GM23248 (cell line): ENCODE measurements at regions not wholly inside any gene's neighbourhood (a gene's known extent, or its start where the extent isn't known, plus 50 kb on each side); places are given as distances from the start of the nearest gene placed in this dataset.

Experiments used
- EZH2 ChIP-seq: fragments of 200-600 bp; sonication (generic); IDR thresholded peaks from 2 replicates; pipeline ENCODE4 v1.6.1; 2018; ENCODE audit warnings: antibody characterized with exemption, mild to moderate bottlenecking; ENCODE audit not compliant: insufficient read depth, poor library complexity, severe bottlenecking
- EZH2phosphoT487 ChIP-seq: fragments of 200-600 bp; sonication (generic); IDR thresholded peaks from 2 replicates; pipeline ENCODE4 v1.6.1; 2018; ENCODE audit warnings: antibody characterized with exemption, moderate library complexity, mild to moderate bottlenecking, low read depth; ENCODE audit not compliant: insufficient read depth

- no peak for TF ChIP-seq EZH2
- no peak for TF ChIP-seq EZH2phosphoT487
Measured at GRCh38 chr1:185396126-185396525, 79.1 kb upstream of the IVNS1ABP start.
